ENCODE measurements at regions not wholly inside any gene's neighbourhood (a gene's known extent, or its start where the extent isn't known, plus 50 kb on each side); places are given as distances from the start of the nearest gene placed in this dataset.

DNA sequence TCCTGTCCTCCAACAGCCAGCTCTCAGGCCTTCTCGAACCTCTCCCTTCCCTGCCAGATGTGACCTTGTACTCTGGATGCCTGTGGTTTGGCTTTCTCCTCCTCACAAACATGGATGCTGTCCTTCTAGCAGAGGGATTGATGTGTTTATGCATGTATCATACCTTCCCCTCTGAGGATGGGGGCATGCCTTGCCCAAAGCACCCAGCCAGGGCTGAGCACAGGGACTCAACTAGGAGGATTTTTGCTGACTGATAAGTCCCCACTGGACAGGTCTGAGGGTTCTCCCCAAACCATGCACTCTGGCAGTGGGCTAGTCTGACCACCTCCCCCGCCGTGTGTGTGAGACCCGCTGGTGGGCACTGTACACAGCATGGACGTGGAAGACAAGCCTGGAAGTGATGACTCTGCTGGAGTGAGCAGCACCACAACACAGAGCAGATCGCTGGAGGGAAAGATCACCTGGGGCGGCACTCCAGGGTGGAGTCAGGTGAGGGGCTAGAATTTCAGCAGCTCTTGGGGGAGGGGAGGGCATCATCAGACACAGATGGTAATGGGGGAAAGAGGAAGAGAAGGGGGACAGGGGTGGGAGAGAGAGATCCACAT lies 360.3 kb upstream of the ZNF507 start:
- TF ChIP-seq CTCF (IDR thresholded peaks at IDR 0.05; ENCODE audit: insufficient read depth, low read depth, low read length) (no peak), EZH2 (IDR thresholded peaks at IDR 0.05; ENCODE audit: insufficient read depth, low read length) (no peak)

Data from astrocyte (in vitro differentiated cells and primary cell).